ENCODE measurements at regions not wholly inside any gene's neighbourhood (a gene's known extent, or its start where the extent isn't known, plus 50 kb on each side); places are given as distances from the start of the nearest gene placed in this dataset.

GRCh38 chr11:43626798-43627197 is 53.7 kb upstream of the HSD17B12 start:
- no peak for DNase-seq (ENCODE audit: low read depth in 2 of 2)

Measured in stimulated activated CD8-positive, alpha-beta memory T cell treated with anti-CD3 and anti-CD28 coated beads, Interleukin-15, amount 100 ng/mL, for 48 hours (primary cell).